ENCODE measurements at regions not wholly inside any gene's neighbourhood (a gene's known extent, or its start where the extent isn't known, plus 50 kb on each side); places are given as distances from the start of the nearest gene placed in this dataset.
A peak's percentile ranks its signal among the peaks of the same experiment; 100 is the strongest.
"Not testable (repeated sequence)": the region's sequence is repeated elsewhere in the genome, so short reads cannot be mapped to it uniquely, and the experiment has no call there.

GRCh38 chr5:56725711-56726411 is 89.5 kb upstream of the MAP3K1 start:
- no peaks in the 10 kb centered on the region for H3K27me3 ChIP-seq
- no peaks in the 10 kb centered on the region for H3K9me3 ChIP-seq
- intact Hi-C loops (cut with DNase I): no loop called here
- ATAC-seq (no peak), DNase-seq (no peak)
- TF ChIP-seq CTCF (IDR thresholded peaks at IDR 0.05): no peak
- H3K4me3 ChIP-seq: no peak overlapping the region
- no peaks in the 10 kb centered on the region for H3K4me1 ChIP-seq
- H3K36me3 ChIP-seq: no peaks in the 10 kb centered on the region
- H3K27ac ChIP-seq: no peak overlapping the region

- intact Hi-C loops (cut with DNase I); H3K4me3 ChIP-seq; H3K9me3 ChIP-seq; ATAC-seq; H3K4me1 ChIP-seq; H3K36me3 ChIP-seq; H3K27ac ChIP-seq; H3K27me3 ChIP-seq; DNase-seq: not testable (repeated sequence)
These were observed 90.5 kb upstream of the MAP3K1 start for GRCh38 chr5:56724857-56725256.

GRCh38 chr5:56722317-56722716 is 93.0 kb upstream of the MAP3K1 start:
- Histone ChIP-seq H3K4me3 (no peak overlapping the region), H3K4me1 (peaks cover 6% of the 10 kb centered on the region), H3K27me3 (no peaks in the 10 kb centered on the region), H3K36me3 (no peaks in the 10 kb centered on the region), H3K27ac (no peak overlapping the region), H3K9me3 (no peaks in the 10 kb centered on the region)
- intact Hi-C loops (cut with DNase I): no loop called here
- no peak for TF ChIP-seq CTCF (IDR thresholded peaks at IDR 0.05)
- no peak for DNase-seq
- no peak for ATAC-seq

GRCh38 chr5:56717253-56717987 is 97.9 kb upstream of the MAP3K1 start:
- Histone ChIP-seq H3K4me3 (no peak overlapping the region), H3K27ac (no peak overlapping the region), H3K27me3 (no peaks in the 10 kb centered on the region), H3K9me3 (no peaks in the 10 kb centered on the region), H3K4me1 (peaks cover 13% of the 10 kb centered on the region), H3K36me3 (no peaks in the 10 kb centered on the region)
- intact Hi-C loops (cut with DNase I): no loop called here
- TF ChIP-seq CTCF (IDR thresholded peaks at IDR 0.05): no peak
- ATAC-seq (peak; percentile 62), DNase-seq (no peak)

- Histone ChIP-seq H3K4me1 (peaks cover 13% of the 10 kb centered on the region), H3K36me3 (no peaks in the 10 kb centered on the region), H3K27me3 (no peaks in the 10 kb centered on the region), H3K9me3 (no peaks in the 10 kb centered on the region), H3K27ac (no peak overlapping the region), H3K4me3 (no peak overlapping the region)
- no peak for ATAC-seq
- DNase-seq: no peak
- intact Hi-C loops (cut with DNase I): no loop called here
- no peak for TF ChIP-seq CTCF (IDR thresholded peaks at IDR 0.05)
These were observed 99.4 kb upstream of the MAP3K1 start for GRCh38 chr5:56715986-56716385.

GRCh38 chr5:56712895-56713591 is 102.3 kb upstream of the MAP3K1 start:
- Histone ChIP-seq H3K27ac (no peak overlapping the region), H3K4me3 (no peak overlapping the region), H3K4me1 (peaks cover 13% of the 10 kb centered on the region), H3K27me3 (no peaks in the 10 kb centered on the region), H3K9me3 (no peaks in the 10 kb centered on the region), H3K36me3 (no peaks in the 10 kb centered on the region)
- intact Hi-C loops (cut with DNase I): no loop called here
- no peak for TF ChIP-seq CTCF (IDR thresholded peaks at IDR 0.05)
- DNase-seq: no peak
- ATAC-seq: no peak

Data from upper lobe of right lung (tissue), 1 donor.